H1 (cell line): ENCODE measurements at regions not wholly inside any gene's neighbourhood (a gene's known extent, or its start where the extent isn't known, plus 50 kb on each side); places are given as distances from the start of the nearest gene placed in this dataset.

ENCODE experiments used
- CTCF ChIA-PET: fragments of 300-600 bp; sonication (Branson Sonifier 250); formaldehyde crosslinking; loops from one replicate; lab custom pipeline; 2021; ENCODE audit not compliant: partially characterized antibody; lab: Charles Lee
- POLR2A ChIA-PET: fragments of 300-600 bp; sonication (Branson Sonifier 250); formaldehyde crosslinking; loops from one replicate; lab custom pipeline; 2021; ENCODE audit warnings: inconsistent platforms; ENCODE audit not compliant: partially characterized antibody; lab: Charles Lee
- DNase-seq, 2 experiments: peaks; one replicate each; pipeline versions ENCODE4 v3.0.0 to v3.0.0-alpha.2; 2010 to 2022; ENCODE audit warnings: low spot score in 2 of 2, low read depth in 1 of 2, mixed read lengths in 1 of 2
- FAIRE-seq: peaks from 2 replicates; lab custom pipeline; 2011; peaks lifted over from hg19 to GRCh38; lab: Jason Lieb, UNC
- H2AFZ ChIP-seq: 2 replicates; pipeline ENCODE4 v1.8.1; 2012; ENCODE audit warnings: low read length, inconsistent platforms
- H2AK5ac ChIP-seq: 2 replicates; pipeline ENCODE4 v1.6.1; 2013; ENCODE audit warnings: low read depth, low read length
- H2BK120ac ChIP-seq: replicated peaks from 2 replicates; pipeline ENCODE3; 2013; ENCODE audit warnings: low read depth, low read length, inconsistent platforms
- H2BK12ac ChIP-seq: 2 replicates; pipeline ENCODE4 v1.6.1; 2013; ENCODE audit warnings: low read depth, low read length
- H2BK15ac ChIP-seq: 2 replicates; pipeline ENCODE4 v1.6.1; 2013; ENCODE audit warnings: low read length
- H2BK20ac ChIP-seq: 2 replicates; pipeline ENCODE4 v1.6.1; 2013; ENCODE audit warnings: low read length
- H2BK5ac ChIP-seq: 2 replicates; pipeline ENCODE4 v1.6.1; 2013; ENCODE audit warnings: low read depth, low read length
- H3K14ac ChIP-seq: 2 replicates; pipeline ENCODE4 v1.6.1; 2013; ENCODE audit warnings: inconsistent platforms; ENCODE audit not compliant: insufficient read length
- H3K18ac ChIP-seq: 2 replicates; pipeline ENCODE4 v1.6.1; 2013; ENCODE audit warnings: low read length; ENCODE audit errors: extremely low read depth
- H3K23ac ChIP-seq: 2 replicates; pipeline ENCODE4 v1.6.1; 2013; ENCODE audit warnings: inconsistent platforms; ENCODE audit not compliant: insufficient read length
- H3K23me2 ChIP-seq: 2 replicates; pipeline ENCODE4 v1.6.1; 2013; ENCODE audit warnings: low read depth, low read length
- H3K27ac ChIP-seq: 2 replicates; pipeline ENCODE4 v1.6.1; 2011; ENCODE audit warnings: low read depth, low read length, inconsistent platforms
- H3K27me3 ChIP-seq, 4 experiments: replicated peaks in 1 of 4; 1 replicate in 1 of 4; 2 replicates in 3 of 4; pipeline versions ENCODE4 v1.6.1 to v1.8.1; 2011 to 2013; ENCODE audit warnings: low read length in 3 of 4, mild to moderate bottlenecking in 3 of 4, inconsistent platforms in 2 of 4, mixed read lengths in 2 of 4, moderate library complexity in 1 of 4; ENCODE audit not compliant: control insufficient read depth in 3 of 4, insufficient read depth in 3 of 4; ENCODE audit errors: extremely low read depth in 1 of 4
- H3K36me3 ChIP-seq, 4 experiments: 2 replicates each; pipeline versions ENCODE4 v1.6.1 to v1.8.1; 2011 to 2013; ENCODE audit warnings: mild to moderate bottlenecking in 4 of 4, low read length in 3 of 4, moderate library complexity in 2 of 4, control low read depth in 1 of 4, inconsistent platforms in 1 of 4; ENCODE audit not compliant: insufficient read depth in 4 of 4, control insufficient read depth in 2 of 4
- H3K4ac ChIP-seq: replicated peaks from 2 replicates; pipeline ENCODE3; 2013; ENCODE audit warnings: low read length, low read depth, mixed read lengths, inconsistent platforms; ENCODE audit not compliant: insufficient read length
- H3K4me1 ChIP-seq, 4 experiments: replicated peaks in 1 of 4; 1 replicate in 1 of 4; 2 replicates in 3 of 4; pipeline versions ENCODE4 v1.6.1 to v1.8.1; 2011 to 2013; ENCODE audit warnings: low read length in 3 of 4, inconsistent platforms in 2 of 4, mixed read lengths in 1 of 4; ENCODE audit not compliant: insufficient read depth in 4 of 4, control insufficient read depth in 3 of 4
- H3K4me2 ChIP-seq, 2 experiments: 2 replicates each; pipeline versions ENCODE4 v1.6.1 to v1.8.1; 2011 to 2013; ENCODE audit warnings: low read depth in 2 of 2, low read length in 2 of 2, control low read depth in 1 of 2, inconsistent platforms in 1 of 2, mild to moderate bottlenecking in 1 of 2; ENCODE audit not compliant: insufficient read depth in 1 of 2
- H3K4me3 ChIP-seq, 4 experiments: fragments of 200-600, 300-600 bp in 1 of 4; sonication (generic), shearing (Covaris generic), sonication (Bioruptor Twin) in 1 of 4; 2 replicates each; pipeline versions ENCODE4 v1.5.1 to v1.8.1; 2011 to 2016; ENCODE audit warnings: low read length in 4 of 4, low read depth in 3 of 4, control low read depth in 2 of 4, inconsistent platforms in 2 of 4, mild to moderate bottlenecking in 2 of 4, mixed read lengths in 1 of 4, moderate library complexity in 1 of 4; ENCODE audit not compliant: insufficient read depth in 2 of 4; ENCODE audit errors: extremely low read depth in 1 of 4
- H3K56ac ChIP-seq: replicated peaks from 2 replicates; pipeline ENCODE3; 2013; ENCODE audit warnings: low read depth, mild to moderate bottlenecking, mixed read lengths, low read length, inconsistent platforms; ENCODE audit not compliant: insufficient read length
- H3K79me1 ChIP-seq: 2 replicates; pipeline ENCODE4 v1.6.1; 2013; ENCODE audit warnings: low read depth, low read length, control low read depth
- H3K79me2 ChIP-seq, 2 experiments: 2 replicates each; pipeline versions ENCODE4 v1.6.1 to v1.8.1; 2012 to 2013; ENCODE audit warnings: low read length in 2 of 2, mild to moderate bottlenecking in 2 of 2, inconsistent platforms in 1 of 2; ENCODE audit not compliant: insufficient read depth in 2 of 2, control insufficient read depth in 1 of 2
- H3K9ac ChIP-seq, 4 experiments: replicated peaks in 1 of 4; 1 replicate in 1 of 4; 2 replicates in 3 of 4; pipeline versions ENCODE4 v1.6.1 to v1.8.1; 2011 to 2013; ENCODE audit warnings: low read depth in 3 of 4, low read length in 3 of 4, control low read depth in 2 of 4, mild to moderate bottlenecking in 2 of 4, moderate library complexity in 2 of 4, inconsistent platforms in 1 of 4; ENCODE audit errors: extremely low read depth in 1 of 4
- H3K9me3 ChIP-seq, 2 experiments: 2 replicates each; pipeline versions ENCODE4 v1.6.1 to v1.8.1; 2012 to 2013; ENCODE audit warnings: mild to moderate bottlenecking in 2 of 2, moderate library complexity in 2 of 2, control low read depth in 1 of 2, inconsistent platforms in 1 of 2, low read depth in 1 of 2, low read length in 1 of 2, mixed read lengths in 1 of 2; ENCODE audit not compliant: insufficient read depth in 2 of 2
- H4K20me1 ChIP-seq, 2 experiments: replicated peaks in 1 of 2; 2 replicates each; pipeline versions ENCODE3 to v1.8.1; 2011 to 2013; ENCODE audit warnings: inconsistent platforms in 2 of 2, low read length in 2 of 2, mild to moderate bottlenecking in 1 of 2; ENCODE audit not compliant: insufficient read depth in 2 of 2, control insufficient read depth in 1 of 2
- H4K5ac ChIP-seq: 2 replicates; pipeline ENCODE4 v1.6.1; 2013; ENCODE audit warnings: low read length, low read depth, mixed read lengths, inconsistent platforms; ENCODE audit not compliant: insufficient read length
- H4K8ac ChIP-seq: 2 replicates; pipeline ENCODE4 v1.8.0; 2013; ENCODE audit warnings: mild to moderate bottlenecking, moderate library complexity, low read length, inconsistent platforms; ENCODE audit not compliant: insufficient read depth; ENCODE audit errors: extremely low read depth
- H4K91ac ChIP-seq: replicated peaks from 2 replicates; pipeline ENCODE3; 2013; ENCODE audit warnings: low read length, mixed read lengths, inconsistent platforms; ENCODE audit not compliant: insufficient read length
- CTBP2 ChIP-seq: IDR thresholded peaks from 2 replicates; pipeline ENCODE4 v1.7.0; 2011; ENCODE audit warnings: borderline replicate concordance, mild to moderate bottlenecking, moderate library complexity, mixed read lengths, low read length; ENCODE audit not compliant: insufficient read depth, insufficient read length
- TAF7 ChIP-seq: optimal IDR thresholded peaks from 2 replicates; pipeline ENCODE3; 2011; ENCODE audit warnings: low read depth, mild to moderate bottlenecking, inconsistent platforms, low read length, moderate library complexity, borderline replicate concordance
- WGBS, 2 experiments: shearing (Covaris generic) in 1 of 2; methylation state at CpG; one replicate each; pipeline versions ENCODE4 v1.1.6 to v1.1.7; 2013 to 2015; ENCODE audit warnings: low lambda C conversion rate in 2 of 2, mixed read lengths in 2 of 2, inconsistent platforms in 1 of 2, low coverage in 1 of 2, missing lambda C conversion rate in 1 of 2; ENCODE audit not compliant: insufficient replicate concordance in 2 of 2, insufficient coverage in 1 of 2, insufficient read length in 1 of 2; ENCODE audit errors: extremely low coverage in 1 of 2, missing lambda C conversion rate in 1 of 2; 5-methylcytosine and 5-hydroxymethylcytosine counted together

GRCh38 chr1:29728703-29729102 lies 492.4 kb downstream of the PTPRU start:
- Histone ChIP-seq H3K9me3 (peaks cover 2 to 6% of the 10 kb centered on the region in 2 experiments; a peak in 1 of 4 replicates), H3K79me2 (no peaks in the 10 kb centered on the region), H3K23ac (no peak overlapping the region), H3K27me3 (no peaks in the 10 kb centered on the region), H3K18ac (no peak overlapping the region), H3K4me3 (no peak overlapping the region), H2BK12ac (no peak overlapping the region), H4K8ac (no peak overlapping the region), H2BK5ac (no peak overlapping the region), H3K4me1 (no peaks in the 10 kb centered on the region), H3K14ac (no peak overlapping the region), H3K36me3 (no peaks in the 10 kb centered on the region), H2BK120ac (no peak overlapping the region), H3K79me1 (no peaks in the 10 kb centered on the region), H3K4me2 (no peak overlapping the region), H2BK15ac (no peak overlapping the region), H2AK5ac (no peak overlapping the region), H4K91ac (no peak overlapping the region), H3K23me2 (peaks cover 1% of the 10 kb centered on the region; the same call in 1 of the 2 replicates), H3K56ac (no peak overlapping the region), H4K20me1 (peaks cover 0 to under 1% of the 10 kb centered on the region in 2 experiments), H2BK20ac (no peak overlapping the region), H3K4ac (no peak overlapping the region), H4K5ac (no peak overlapping the region), H3K27ac (no peak overlapping the region), H3K9ac (no peak overlapping the region), H2AFZ (no peak overlapping the region)
- DNase-seq (no peak), FAIRE-seq (no peak)
- POLR2A ChIA-PET, result no interaction called here
- WGBS, 2 experiments, result 98% methylated on average over 5 of the region's 5 CpGs; no CpG with 5 or more reads in 1 of the 2 experiments
- TF ChIP-seq CTBP2, result no peak
- no peak for TF ChIP-seq TAF7
- CTCF ChIA-PET, result interaction anchor here (0.8 to 1.1 kb wide), 2 partner anchors 19 to 382 kb away, joined by 3 to 5 read pairs; no protein-coding TSS in a partner anchor
